ENCODE measurements at regions not wholly inside any gene's neighbourhood (a gene's known extent, or its start where the extent isn't known, plus 50 kb on each side); places are given as distances from the start of the nearest gene placed in this dataset.

DNA sequence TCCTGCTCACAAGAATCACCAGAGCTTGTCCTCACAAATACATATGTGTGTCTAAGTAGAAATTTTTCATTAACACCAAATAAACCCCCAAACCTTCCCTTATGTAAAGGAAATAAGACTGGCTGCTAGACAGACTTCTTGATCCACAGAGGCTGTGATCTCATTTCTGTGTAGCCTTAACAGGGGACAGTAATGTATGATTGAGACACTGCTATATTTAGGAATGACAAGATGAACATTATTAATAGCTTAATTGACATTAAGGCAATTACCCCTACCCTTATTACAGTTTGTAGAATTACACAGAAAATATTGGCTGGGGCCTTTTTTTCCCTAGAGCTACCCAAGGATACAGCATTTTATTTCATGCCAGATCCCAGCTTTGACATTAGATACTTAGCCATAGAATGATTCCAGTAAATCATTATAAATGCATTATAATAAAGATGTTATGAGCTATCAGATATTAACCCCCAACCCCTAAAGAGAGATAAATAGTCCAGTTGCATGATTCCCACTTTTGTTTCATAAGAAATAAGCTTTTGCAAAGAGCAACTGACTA is 392.1 kb upstream of the HNRNPA3 start:
- TF ChIP-seq CTCF (conservative IDR thresholded peaks at IDR 0.05 in 1 of 2, IDR thresholded peaks at IDR 0.05 in 1 of 2; ENCODE audit: extremely low read depth in 1 of 2, insufficient read depth in 1 of 2, low read depth in 1 of 2, low read length in 2 of 2): no peak
- TF ChIP-seq EZH2 (IDR thresholded peaks at IDR 0.05; ENCODE audit: borderline replicate concordance, low read length): no peak
